NCI-H82 treated with DMSO at 0.1 percent for 48 hours (cell line): ENCODE measurements at regions not wholly inside any gene's neighbourhood (a gene's known extent, or its start where the extent isn't known, plus 50 kb on each side); places are given as distances from the start of the nearest gene placed in this dataset.
"Not testable (repeated sequence)": the region's sequence is repeated elsewhere in the genome, so short reads cannot be mapped to it uniquely, and the experiment has no call there.

Experiments
- DNase-seq: peaks from one replicate; lab custom pipeline; 2025; ENCODE audit not compliant: unreplicated experiment; lab: John Stamatoyannopoulos, UW

GRCh38 chr1:208980605-208981004 is 602.9 kb upstream of the CAMK1G start:
- no peak for DNase-seq

DNA sequence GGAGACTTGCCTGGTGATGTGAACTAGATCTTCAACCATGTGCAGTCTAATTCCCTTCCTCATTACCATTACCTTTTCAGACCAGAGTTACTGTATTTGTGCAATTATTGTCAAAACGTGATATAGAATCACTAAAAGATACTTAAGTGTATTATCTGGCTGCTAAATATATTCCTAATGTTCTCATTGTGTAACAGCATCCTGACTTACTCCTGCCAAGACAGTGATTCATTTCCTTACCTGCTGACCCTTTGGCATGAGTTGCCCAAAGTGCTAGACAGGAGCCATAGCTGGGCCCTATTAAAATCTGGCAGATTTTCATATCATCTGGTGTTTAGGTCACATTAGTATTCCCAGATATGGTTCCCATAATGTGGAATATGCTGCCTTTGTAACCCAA is 598.3 kb upstream of the CAMK1G start:
- no peak for DNase-seq

DNA sequence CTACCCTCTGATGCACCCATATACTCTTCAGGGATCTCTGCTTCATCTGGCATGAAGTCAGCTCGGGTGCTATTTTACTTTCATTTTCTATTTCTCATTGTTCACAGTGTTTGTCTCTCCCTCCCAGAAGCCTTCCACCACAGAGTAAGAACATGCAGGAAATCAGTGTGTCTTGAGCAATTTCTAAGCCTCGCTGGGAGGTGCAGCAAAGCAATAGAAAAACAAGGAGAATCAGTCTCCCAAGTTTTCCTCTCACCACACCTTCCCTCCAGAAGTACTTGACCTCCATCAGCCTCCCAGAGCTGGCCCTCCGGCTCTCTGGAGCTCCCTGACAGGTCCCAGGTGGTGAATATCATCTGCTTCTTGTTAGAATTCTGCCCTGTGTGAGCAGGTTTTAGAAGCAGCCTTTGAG is 594.7 kb upstream of the CAMK1G start:
- DNase-seq, result no peak

GRCh38 chr1:208990456-208990855 is 593.1 kb upstream of the CAMK1G start:
- no peak for DNase-seq

DNA sequence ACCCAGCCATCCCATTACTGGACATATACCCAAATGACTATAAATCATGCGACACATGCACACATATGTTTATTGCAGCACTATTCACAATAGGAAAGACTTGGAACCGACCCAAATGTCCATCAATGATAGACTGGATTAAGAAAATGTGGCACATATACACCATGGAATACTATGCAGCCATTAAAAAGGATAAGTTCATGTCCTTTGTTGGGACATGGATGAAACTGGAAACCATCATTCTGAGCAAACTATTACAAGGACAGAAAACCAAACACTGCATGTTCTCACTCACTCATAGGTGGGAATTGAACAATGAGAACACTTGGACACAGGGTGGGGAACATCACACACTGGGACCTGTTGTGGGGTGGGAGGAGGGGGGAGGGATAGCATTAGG is 586.5 kb upstream of the CAMK1G start:
- DNase-seq, result not testable (repeated sequence)

DNA sequence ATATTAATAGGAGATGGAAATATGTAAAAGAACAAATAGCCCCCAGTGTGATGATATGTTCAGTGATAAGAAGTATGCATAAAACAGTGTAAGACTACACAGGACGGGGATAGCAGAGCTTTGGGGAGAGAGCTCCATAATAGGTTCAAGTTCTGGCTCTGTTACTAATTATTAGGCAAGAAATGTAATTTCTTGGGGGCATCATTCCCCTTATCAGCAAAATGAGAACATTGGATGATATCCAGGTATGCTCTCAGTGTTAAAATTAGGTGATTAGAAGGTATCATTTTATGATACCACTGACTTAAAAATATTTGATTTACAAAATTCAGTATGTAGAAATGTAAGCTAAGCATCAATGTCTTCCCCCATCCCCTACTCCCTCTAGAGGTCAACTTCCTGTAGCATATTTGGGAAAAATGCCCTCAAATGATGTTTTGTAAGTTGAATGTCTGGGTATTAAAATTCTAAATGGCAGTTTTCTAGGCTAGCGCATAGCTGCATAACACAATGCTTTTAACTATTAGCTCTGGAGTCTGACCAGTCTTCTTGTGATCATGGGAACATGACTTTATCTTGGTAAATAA is 585.7 kb upstream of the CAMK1G start:
- DNase-seq, result no peak

- DNase-seq, result no peak
These were observed 574.9 kb upstream of the CAMK1G start for GRCh38 chr1:209008586-209008985.

DNA sequence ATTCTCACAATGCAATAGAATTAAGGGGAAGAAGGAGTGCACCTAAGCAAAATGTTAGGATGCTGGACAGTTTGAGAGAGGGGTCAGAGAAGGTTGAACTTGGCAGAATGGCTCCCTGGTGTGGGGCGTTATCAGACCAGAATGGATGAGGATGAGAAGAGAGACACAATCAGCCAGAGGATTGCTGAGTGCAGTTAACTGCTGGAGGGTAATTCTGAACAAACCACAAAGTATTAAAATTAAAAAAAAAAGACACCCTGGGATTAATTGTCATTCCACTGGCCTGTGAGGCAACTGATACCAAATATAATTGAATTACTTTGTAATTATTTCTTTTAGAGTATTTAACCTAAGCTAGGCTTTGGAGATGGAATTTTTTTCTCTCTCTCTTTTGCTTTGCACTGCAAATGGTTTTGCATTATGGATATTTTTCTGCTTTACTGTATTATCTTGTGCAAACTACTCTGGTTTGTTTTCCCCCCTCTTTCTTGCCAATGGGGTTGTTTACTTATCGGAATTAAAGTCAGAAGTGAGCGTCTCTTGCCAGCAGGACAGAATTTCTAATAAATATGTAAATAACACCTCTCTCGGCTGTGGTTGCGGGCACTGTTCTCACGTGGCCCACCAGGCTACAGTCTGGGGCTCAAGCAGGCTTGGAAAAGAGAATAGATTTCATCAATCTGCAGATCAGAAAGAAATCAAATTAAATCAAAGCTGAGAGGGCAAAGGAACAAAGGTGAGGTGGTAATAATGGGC is 572.9 kb upstream of the CAMK1G start:
- DNase-seq, result no peak

DNA sequence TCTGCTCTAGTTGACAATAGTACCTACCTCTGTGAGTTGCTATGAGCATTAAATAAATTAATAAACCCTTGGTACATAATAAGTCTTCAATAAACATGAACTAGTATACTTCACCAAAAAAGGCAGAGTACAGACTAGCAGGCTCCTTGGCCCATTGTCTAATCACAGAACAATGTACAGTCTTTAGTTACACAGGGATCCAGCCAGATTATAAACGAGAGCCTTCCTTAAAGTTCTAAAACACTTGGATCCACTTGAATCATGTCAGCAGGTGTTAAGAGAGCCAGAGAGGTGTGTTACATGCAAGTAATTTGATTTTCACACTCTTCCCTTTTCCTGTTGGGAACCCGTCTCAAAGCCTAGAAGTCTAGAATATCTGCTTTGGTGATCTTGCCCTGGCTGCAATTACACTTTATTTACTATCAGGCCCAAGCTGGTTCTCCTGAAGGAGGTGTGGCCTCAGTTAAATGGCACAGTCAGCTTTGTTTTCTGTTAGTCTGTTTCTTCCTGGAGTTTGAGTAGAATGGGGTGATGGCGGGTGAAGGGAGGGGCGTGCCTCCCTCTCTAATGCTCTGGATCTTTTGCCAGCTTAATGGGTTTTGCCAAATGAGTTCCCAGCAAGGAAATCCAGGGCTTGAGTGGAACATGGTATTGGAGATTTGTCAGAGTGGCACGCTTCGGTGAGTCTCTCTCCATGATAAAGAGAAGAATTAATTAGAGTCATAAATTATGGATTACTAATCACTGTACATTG is 570.9 kb upstream of the CAMK1G start:
- DNase-seq, result peak; percentile 50

DNA sequence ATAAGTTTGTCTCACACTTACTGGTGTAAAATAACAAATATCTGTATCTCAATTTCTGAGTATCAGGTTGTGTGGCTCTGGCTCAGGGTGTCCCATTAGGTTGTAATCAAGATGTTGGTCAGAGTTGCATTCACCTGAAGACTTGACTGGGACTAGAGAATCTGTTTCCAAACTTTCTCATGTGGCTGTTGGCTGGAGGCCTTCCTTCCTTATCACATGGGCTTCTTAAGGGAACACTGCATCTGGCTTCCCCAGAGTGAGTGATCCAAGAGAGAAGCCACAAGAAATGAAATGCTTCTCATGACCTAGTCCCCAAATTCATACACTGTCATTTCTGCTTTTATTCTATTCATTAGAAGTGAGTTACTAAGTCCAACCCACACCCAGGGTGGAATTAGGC is 568.4 kb upstream of the CAMK1G start:
- no peak for DNase-seq

GRCh38 chr1:209021622-209022021 is 561.9 kb upstream of the CAMK1G start:
- no peak for DNase-seq

- no peak for DNase-seq
These were observed 559.7 kb upstream of the CAMK1G start for GRCh38 chr1:209023790-209024189.

- DNase-seq, result no peak
These were observed 553.8 kb upstream of the CAMK1G start for GRCh38 chr1:209029737-209030136.

- no peak for DNase-seq
These were observed 552.9 kb upstream of the CAMK1G start for GRCh38 chr1:209030454-209031167.

DNA sequence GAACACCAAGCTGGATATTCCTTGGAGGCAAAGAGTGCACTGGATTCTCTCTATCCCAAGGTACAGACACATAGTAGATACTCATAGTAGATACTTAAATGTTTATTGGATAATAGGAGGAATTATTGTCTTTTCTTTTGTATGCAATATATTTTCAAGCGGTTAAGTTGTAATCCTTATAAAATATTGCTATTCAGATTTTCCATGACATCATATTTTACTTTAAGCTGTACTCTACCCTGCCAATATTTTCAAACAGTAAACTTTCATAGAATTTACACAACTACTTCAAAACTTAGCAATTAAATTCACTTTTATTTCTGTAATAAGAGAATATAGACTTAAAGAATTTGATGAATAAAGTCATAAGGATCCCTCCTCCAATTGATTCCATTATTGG is 546.5 kb upstream of the CAMK1G start:
- no peak for DNase-seq

DNA sequence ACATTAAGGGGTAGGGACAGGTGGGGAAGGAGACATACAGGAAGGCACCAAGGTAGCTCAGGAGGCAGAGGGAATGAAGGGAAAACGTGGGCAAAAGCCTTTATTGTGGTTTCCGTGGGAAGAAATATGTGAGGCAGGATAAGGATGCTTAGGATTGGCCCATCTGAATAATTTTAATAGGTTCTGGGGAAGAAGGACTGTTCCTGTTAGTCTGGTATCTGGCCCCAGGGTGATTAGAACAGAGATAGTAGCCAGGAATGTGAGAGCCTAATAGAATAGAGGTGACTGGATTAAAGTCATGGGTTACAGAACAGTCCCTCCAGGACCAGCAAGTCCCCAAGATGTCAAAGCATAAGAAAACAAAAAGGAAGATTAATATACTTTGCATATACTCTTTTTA is 545.2 kb upstream of the CAMK1G start:
- DNase-seq, result no peak

DNA sequence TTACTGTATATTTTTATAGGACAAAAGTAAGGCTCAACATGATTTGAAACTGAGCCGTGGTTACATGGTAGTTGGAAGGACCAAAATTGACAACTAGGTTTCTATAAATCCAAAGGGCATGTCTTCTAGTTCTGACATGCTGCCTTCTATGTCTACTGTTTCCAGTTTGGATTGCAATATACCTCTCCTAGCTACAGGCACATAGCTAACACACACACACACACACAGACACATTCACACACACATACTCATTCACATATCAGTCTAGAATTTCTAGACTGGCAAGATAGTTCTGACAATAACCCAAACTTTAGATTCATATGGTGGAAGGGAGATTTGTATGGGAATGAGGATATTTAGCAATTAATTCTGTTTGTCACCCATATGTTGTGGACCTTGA is 544.8 kb upstream of the CAMK1G start:
- no peak for DNase-seq

DNA sequence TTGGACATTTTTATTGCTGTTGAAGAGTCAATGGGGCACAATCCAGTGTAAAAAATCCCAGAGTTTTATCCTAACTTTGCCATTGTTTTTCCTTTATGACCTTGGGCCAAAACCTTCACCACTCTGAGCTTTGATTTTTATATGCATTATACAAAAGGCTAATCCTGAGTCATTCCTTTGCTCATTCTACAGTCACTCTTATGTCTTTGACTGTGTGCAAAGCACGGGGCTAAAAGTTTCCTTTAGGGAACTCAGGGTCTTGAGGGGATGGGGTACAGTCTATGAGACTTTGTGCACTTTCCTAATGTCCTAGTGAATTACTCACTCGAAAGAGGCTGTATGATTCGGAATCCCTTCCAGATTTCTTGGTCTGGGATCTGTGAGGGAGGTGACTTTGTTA is 543.2 kb upstream of the CAMK1G start:
- DNase-seq, result no peak

DNA sequence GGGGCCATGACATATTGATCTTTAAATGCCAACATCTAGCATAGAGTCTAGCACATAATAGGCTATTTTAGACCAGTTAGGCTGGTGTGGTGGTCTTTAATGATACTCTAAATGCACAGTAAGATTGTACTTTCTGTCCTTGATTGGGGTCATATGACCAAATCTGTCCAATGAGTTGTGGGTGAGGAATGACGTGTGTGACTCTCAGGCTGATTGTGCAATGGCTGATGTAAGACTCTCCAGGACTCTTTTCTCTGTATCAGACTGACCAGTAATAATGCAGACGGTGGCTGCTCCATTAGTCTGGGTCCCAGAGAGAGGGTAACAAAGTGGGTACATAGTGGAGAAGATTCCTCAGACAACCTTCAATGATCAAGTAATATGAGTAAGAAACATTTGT is 541.6 kb upstream of the CAMK1G start:
- no peak for DNase-seq

DNA sequence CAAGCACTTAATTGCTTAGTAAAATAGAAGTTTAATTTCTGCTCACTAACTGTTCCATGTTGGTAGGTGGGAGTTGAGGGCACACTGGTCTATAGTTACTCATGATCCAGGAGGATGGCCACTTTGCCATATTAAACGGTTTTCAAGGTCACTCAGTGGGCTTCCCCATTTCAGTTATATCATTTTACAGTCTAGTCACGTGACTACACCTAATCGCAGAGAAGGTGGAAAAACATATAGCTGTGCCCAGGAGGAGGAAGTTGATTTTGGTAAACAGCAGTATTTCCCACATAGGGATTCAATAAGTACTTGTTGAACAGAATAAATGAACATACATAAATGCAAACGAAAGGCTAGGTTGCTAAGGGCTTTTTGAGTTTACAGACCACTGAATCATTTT is 541.1 kb upstream of the CAMK1G start:
- no peak for DNase-seq

GRCh38 chr1:209045331-209046057 is 538.0 kb upstream of the CAMK1G start:
- DNase-seq, result no peak
